A673 (cell line): ENCODE measurements at regions not wholly inside any gene's neighbourhood (a gene's known extent, or its start where the extent isn't known, plus 50 kb on each side); places are given as distances from the start of the nearest gene placed in this dataset.

Experiments used
- BruUV-seq: library from RNA; stranded (reverse); fragments of 400-500 nt; replicated peaks from 2 replicates; lab custom pipeline; 2021; lab: Mats Ljungman, UMichigan
- CTCF ChIA-PET: fragments of 300-600 bp; sonication (Branson Sonifier 250); formaldehyde crosslinking; loops from one replicate; lab custom pipeline; 2022; ENCODE audit warnings: antibody characterized with exemption; lab: Charles Lee
- POLR2A ChIA-PET: fragments of 300-600 bp; sonication (Branson Sonifier 250); formaldehyde crosslinking; loops from one replicate; lab custom pipeline; 2022; ENCODE audit warnings: antibody characterized with exemption; ENCODE audit not compliant: low non-redundant PET; lab: Charles Lee
- DNase-seq: peaks from one replicate; pipeline ENCODE4 v3.0.0-alpha.2; 2015; ENCODE audit warnings: low spot score
- H3K27ac ChIP-seq: fragments of 200-600 bp; sonication (generic); 2 replicates; pipeline ENCODE4 v1.5.1; 2016; ENCODE audit warnings: mixed run types, low read depth, mild to moderate bottlenecking, mixed read lengths, antibody characterized with exemption, low read length; ENCODE audit not compliant: poor library complexity, severe bottlenecking
- H3K27me3 ChIP-seq: fragments of 200-600 bp; sonication (generic); replicated peaks from 2 replicates; pipeline ENCODE4 v1.6.1; 2017; ENCODE audit warnings: mixed run types, low read depth, mild to moderate bottlenecking, mixed read lengths, antibody characterized with exemption, low read length; ENCODE audit not compliant: insufficient read depth, poor library complexity
- H3K36me3 ChIP-seq: fragments of 200-600 bp; sonication (generic); 2 replicates; pipeline ENCODE4 v1.6.1; 2016; ENCODE audit warnings: mixed run types, mild to moderate bottlenecking, mixed read lengths, antibody characterized with exemption, low read length; ENCODE audit not compliant: insufficient read depth, poor library complexity, severe bottlenecking
- H3K4me1 ChIP-seq: fragments of 200-600 bp; sonication (generic); 2 replicates; pipeline ENCODE4 v1.6.1; 2017; ENCODE audit warnings: mixed run types, mild to moderate bottlenecking, mixed read lengths, antibody characterized with exemption, low read length; ENCODE audit not compliant: insufficient read depth, poor library complexity, severe bottlenecking
- H3K4me3 ChIP-seq: fragments of 200-600 bp; sonication (generic); 2 replicates; pipeline ENCODE4 v1.5.1; 2016; ENCODE audit warnings: low read depth, mixed run types, mild to moderate bottlenecking, mixed read lengths, low read length; ENCODE audit not compliant: poor library complexity, severe bottlenecking
- H3K9me3 ChIP-seq: fragments of 200-600 bp; sonication (generic); 2 replicates; pipeline ENCODE4 v1.6.1; 2016; ENCODE audit warnings: mixed run types, low read depth, mild to moderate bottlenecking, mixed read lengths, antibody characterized with exemption, low read length; ENCODE audit not compliant: poor library complexity, severe bottlenecking
- CTCF ChIP-seq: fragments of 300-800, 200-600 bp; sonication (generic); conservative IDR thresholded peaks from 2 replicates; pipeline ENCODE4 v1.5.1; 2017; ENCODE audit warnings: low read depth, mild to moderate bottlenecking, antibody characterized with exemption, low read length, moderate library complexity, mixed read lengths
- EZH2 ChIP-seq: fragments of 200-600 bp; sonication (generic); IDR thresholded peaks from 2 replicates; pipeline ENCODE4 v1.6.1; 2017; ENCODE audit warnings: borderline replicate concordance, low read depth, mild to moderate bottlenecking, mixed read lengths, antibody characterized with exemption, low read length; ENCODE audit not compliant: poor library complexity, severe bottlenecking
- intact Hi-C: fragments of 100-400 bp; cut with micrococcal nuclease; formaldehyde crosslinking; loops from one replicate; pipeline ENCODE4 v1.10.0; 2022; ENCODE audit not compliant: unreplicated experiment

- intact Hi-C loops, result no loop called here
- CTCF ChIA-PET, result no interaction called here
- Histone ChIP-seq H3K4me3 (no peak overlapping the region), H3K27ac (no peak overlapping the region), H3K27me3 (peaks cover 61% of the 10 kb centered on the region), H3K9me3 (no peaks in the 10 kb centered on the region), H3K4me1 (no peaks in the 10 kb centered on the region), H3K36me3 (no peaks in the 10 kb centered on the region)
- TF ChIP-seq EZH2 (no peak), CTCF (no peak)
- BruUV-seq, result no TSS peak
- DNase-seq, result no peak
- POLR2A ChIA-PET, result no interaction called here
Observed at GRCh38 chr16:86403085-86403484, 107.2 kb upstream of the FOXF1 start.

GRCh38 chr16:86403541-86404163 is 106.7 kb upstream of the FOXF1 start:
- no peaks in the 10 kb centered on the region for H3K9me3 ChIP-seq
- no TSS peak for BruUV-seq
- no peaks in the 10 kb centered on the region for H3K36me3 ChIP-seq
- H3K4me1 ChIP-seq, result no peaks in the 10 kb centered on the region
- no peak for DNase-seq
- H3K27me3 ChIP-seq, result peaks cover 64% of the 10 kb centered on the region
- no peak for TF ChIP-seq CTCF
- TF ChIP-seq EZH2, result no peak
- ChIA-PET POLR2A (no interaction called here), CTCF (no interaction called here)
- intact Hi-C loops, result no loop called here
- no peak overlapping the region for H3K4me3 ChIP-seq
- H3K27ac ChIP-seq, result no peak overlapping the region

GRCh38 chr16:86404678-86405077 is 105.6 kb upstream of the FOXF1 start:
- no peaks in the 10 kb centered on the region for H3K36me3 ChIP-seq
- no peaks in the 10 kb centered on the region for H3K9me3 ChIP-seq
- TF ChIP-seq EZH2, result no peak
- no peak for TF ChIP-seq CTCF
- no peak overlapping the region for H3K27ac ChIP-seq
- POLR2A ChIA-PET, result no interaction called here
- no TSS peak for BruUV-seq
- DNase-seq, result no peak
- no peaks in the 10 kb centered on the region for H3K4me1 ChIP-seq
- no peak overlapping the region for H3K4me3 ChIP-seq
- CTCF ChIA-PET, result no interaction called here
- H3K27me3 ChIP-seq, result peaks cover 65% of the 10 kb centered on the region
- intact Hi-C loops, result no loop called here
